Stimulated activated CD8-positive, alpha-beta memory T cell treated with anti-CD3 and anti-CD28 coated beads, Interleukin-12 subunit alpha, Interleukin-12 subunit beta, amount 100 ng/mL, for 1 hour (primary cell): ENCODE measurements at regions not wholly inside any gene's neighbourhood (a gene's known extent, or its start where the extent isn't known, plus 50 kb on each side); places are given as distances from the start of the nearest gene placed in this dataset.
"Not testable (repeated sequence)": the region's sequence is repeated elsewhere in the genome, so short reads cannot be mapped to it uniquely, and the experiment has no call there.

Experiments used
- DNase-seq: peaks from one replicate; pipeline ENCODE4 v3.0.0-alpha.2; 2020; ENCODE audit warnings: low read depth

GRCh38 chr1:149278156-149278555 is 174.8 kb upstream of the NBPF9 start:
- DNase-seq, result not testable (repeated sequence)

GRCh38 chr1:149279015-149279414 is 175.7 kb upstream of the NBPF9 start:
- DNase-seq, result not testable (repeated sequence)

GRCh38 chr1:149279512-149279911 is 176.2 kb upstream of the NBPF9 start:
- not testable (repeated sequence) for DNase-seq

- DNase-seq, result not testable (repeated sequence)
These were observed 181.4 kb upstream of the NBPF9 start for GRCh38 chr1:149284773-149285172.

GRCh38 chr1:149285205-149285604 is 181.9 kb upstream of the NBPF9 start:
- DNase-seq, result not testable (repeated sequence)

GRCh38 chr1:149285638-149286037 is 182.3 kb upstream of the NBPF9 start:
- DNase-seq, result peak; percentile 5

- not testable (repeated sequence) for DNase-seq
These were observed 185.2 kb upstream of the NBPF9 start for GRCh38 chr1:149288580-149288979.

GRCh38 chr1:149300478-149301218 is 174.2 kb upstream of the NBPF19 start:
- DNase-seq, result not testable (repeated sequence)

- not testable (repeated sequence) for DNase-seq
These were observed 173.6 kb upstream of the NBPF19 start for GRCh38 chr1:149301282-149301681.

GRCh38 chr1:149304796-149305195 is 170.0 kb upstream of the NBPF19 start:
- not testable (repeated sequence) for DNase-seq

GRCh38 chr1:149307640-149308039 is 167.2 kb upstream of the NBPF19 start:
- not testable (repeated sequence) for DNase-seq

- not testable (repeated sequence) for DNase-seq
These were observed 159.9 kb upstream of the NBPF19 start for GRCh38 chr1:149314921-149315320.

GRCh38 chr1:149320971-149321731 is 153.7 kb upstream of the NBPF19 start:
- not testable (repeated sequence) for DNase-seq

GRCh38 chr1:149321732-149322016 is 153.2 kb upstream of the NBPF19 start:
- DNase-seq, result not testable (repeated sequence)

- not testable (repeated sequence) for DNase-seq
These were observed 144.8 kb upstream of the NBPF19 start for GRCh38 chr1:149330081-149330335.

- not testable (repeated sequence) for DNase-seq
These were observed 138.8 kb upstream of the NBPF19 start for GRCh38 chr1:149336082-149336481.

- not testable (repeated sequence) for DNase-seq
These were observed 136.6 kb upstream of the NBPF19 start for GRCh38 chr1:149338221-149338691.

GRCh38 chr1:149338698-149339097 is 136.1 kb upstream of the NBPF19 start:
- not testable (repeated sequence) for DNase-seq

GRCh38 chr1:149349448-149349847 is 125.4 kb upstream of the NBPF19 start:
- DNase-seq, result not testable (repeated sequence)

GRCh38 chr1:149352205-149352604 is 122.6 kb upstream of the NBPF19 start:
- not testable (repeated sequence) for DNase-seq

GRCh38 chr1:149354579-149354978 is 120.3 kb upstream of the NBPF19 start:
- DNase-seq, result not testable (repeated sequence)

- DNase-seq, result not testable (repeated sequence)
These were observed 119.1 kb upstream of the NBPF19 start for GRCh38 chr1:149355748-149356147.

GRCh38 chr1:149356152-149356551 is 118.7 kb upstream of the NBPF19 start:
- DNase-seq, result not testable (repeated sequence)
